ENCODE measurements at regions not wholly inside any gene's neighbourhood (a gene's known extent, or its start where the extent isn't known, plus 50 kb on each side); places are given as distances from the start of the nearest gene placed in this dataset.

DNA sequence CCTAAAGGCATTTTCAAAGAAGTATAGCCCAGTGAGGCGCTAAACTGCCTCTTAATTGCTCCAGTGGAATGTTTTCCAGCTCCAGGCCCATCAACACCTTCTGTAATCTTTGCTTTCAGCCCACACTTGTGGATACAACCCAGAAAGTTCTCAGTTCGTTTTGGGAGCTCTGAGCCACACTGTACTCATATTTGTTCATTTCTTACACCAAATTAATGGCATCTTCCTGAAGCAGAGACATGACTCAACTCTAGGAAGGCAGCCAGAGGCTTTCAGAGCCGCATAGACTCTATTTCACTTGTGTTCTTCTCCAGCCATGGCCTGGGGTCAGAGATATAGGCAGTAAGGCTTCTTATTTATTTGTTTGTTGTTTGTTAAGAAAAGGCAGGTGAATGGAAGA is 175.5 kb upstream of the NCAM1 start:
- TF ChIP-seq, protein P1, sequence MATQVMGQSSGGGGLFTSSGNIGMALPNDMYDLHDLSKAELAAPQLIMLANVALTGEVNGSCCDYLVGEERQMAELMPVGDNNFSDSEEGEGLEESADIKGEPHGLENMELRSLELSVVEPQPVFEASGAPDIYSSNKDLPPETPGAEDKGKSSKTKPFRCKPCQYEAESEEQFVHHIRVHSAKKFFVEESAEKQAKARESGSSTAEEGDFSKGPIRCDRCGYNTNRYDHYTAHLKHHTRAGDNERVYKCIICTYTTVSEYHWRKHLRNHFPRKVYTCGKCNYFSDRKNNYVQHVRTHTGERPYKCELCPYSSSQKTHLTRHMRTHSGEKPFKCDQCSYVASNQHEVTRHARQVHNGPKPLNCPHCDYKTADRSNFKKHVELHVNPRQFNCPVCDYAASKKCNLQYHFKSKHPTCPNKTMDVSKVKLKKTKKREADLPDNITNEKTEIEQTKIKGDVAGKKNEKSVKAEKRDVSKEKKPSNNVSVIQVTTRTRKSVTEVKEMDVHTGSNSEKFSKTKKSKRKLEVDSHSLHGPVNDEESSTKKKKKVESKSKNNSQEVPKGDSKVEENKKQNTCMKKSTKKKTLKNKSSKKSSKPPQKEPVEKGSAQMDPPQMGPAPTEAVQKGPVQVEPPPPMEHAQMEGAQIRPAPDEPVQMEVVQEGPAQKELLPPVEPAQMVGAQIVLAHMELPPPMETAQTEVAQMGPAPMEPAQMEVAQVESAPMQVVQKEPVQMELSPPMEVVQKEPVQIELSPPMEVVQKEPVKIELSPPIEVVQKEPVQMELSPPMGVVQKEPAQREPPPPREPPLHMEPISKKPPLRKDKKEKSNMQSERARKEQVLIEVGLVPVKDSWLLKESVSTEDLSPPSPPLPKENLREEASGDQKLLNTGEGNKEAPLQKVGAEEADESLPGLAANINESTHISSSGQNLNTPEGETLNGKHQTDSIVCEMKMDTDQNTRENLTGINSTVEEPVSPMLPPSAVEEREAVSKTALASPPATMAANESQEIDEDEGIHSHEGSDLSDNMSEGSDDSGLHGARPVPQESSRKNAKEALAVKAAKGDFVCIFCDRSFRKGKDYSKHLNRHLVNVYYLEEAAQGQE (IDR thresholded peaks at IDR 0.05; ENCODE audit: insufficient read depth in 1 of 2, low read depth in 2 of 2, low read length in 1 of 2): no peak
- TF ChIP-seq POLR2AphosphoS5 (IDR thresholded peaks at IDR 0.05; ENCODE audit: low read depth, low read length) (no peak), SIN3A (IDR thresholded peaks at IDR 0.05; ENCODE audit: borderline replicate concordance, insufficient read depth, low read depth, low read length) (no peak), TCF7L2 (IDR thresholded peaks at IDR 0.05; ENCODE audit: low read depth, low read length) (no peak)
- TF ChIP-seq, protein P2, sequence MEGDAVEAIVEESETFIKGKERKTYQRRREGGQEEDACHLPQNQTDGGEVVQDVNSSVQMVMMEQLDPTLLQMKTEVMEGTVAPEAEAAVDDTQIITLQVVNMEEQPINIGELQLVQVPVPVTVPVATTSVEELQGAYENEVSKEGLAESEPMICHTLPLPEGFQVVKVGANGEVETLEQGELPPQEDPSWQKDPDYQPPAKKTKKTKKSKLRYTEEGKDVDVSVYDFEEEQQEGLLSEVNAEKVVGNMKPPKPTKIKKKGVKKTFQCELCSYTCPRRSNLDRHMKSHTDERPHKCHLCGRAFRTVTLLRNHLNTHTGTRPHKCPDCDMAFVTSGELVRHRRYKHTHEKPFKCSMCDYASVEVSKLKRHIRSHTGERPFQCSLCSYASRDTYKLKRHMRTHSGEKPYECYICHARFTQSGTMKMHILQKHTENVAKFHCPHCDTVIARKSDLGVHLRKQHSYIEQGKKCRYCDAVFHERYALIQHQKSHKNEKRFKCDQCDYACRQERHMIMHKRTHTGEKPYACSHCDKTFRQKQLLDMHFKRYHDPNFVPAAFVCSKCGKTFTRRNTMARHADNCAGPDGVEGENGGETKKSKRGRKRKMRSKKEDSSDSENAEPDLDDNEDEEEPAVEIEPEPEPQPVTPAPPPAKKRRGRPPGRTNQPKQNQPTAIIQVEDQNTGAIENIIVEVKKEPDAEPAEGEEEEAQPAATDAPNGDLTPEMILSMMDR (IDR thresholded peaks at IDR 0.05): no peak
